Upper lobe of left lung (tissue), 4 donors: ENCODE measurements at regions not wholly inside any gene's neighbourhood (a gene's known extent, or its start where the extent isn't known, plus 50 kb on each side); places are given as distances from the start of the nearest gene placed in this dataset.

ENCODE experiments used
- POLR2AphosphoS5 ChIP-seq, 2 donors: sonication (generic); formaldehyde crosslinking; IDR thresholded peaks; one replicate each; pipeline ENCODE4 v1.5.1; 2017; ENCODE audit warnings: antibody characterized with exemption in 2 of 2
- TF ChIP-seq, protein P1 (sequence below), 6 experiments: fragments of 450-650 bp in 4 of 6; fragments of 200-600 bp in 2 of 6; sonication (generic) in 2 of 6; IDR thresholded peaks; one replicate each; pipeline ENCODE4 v1.5.1; 2016 to 2019; ENCODE audit warnings: antibody characterized with exemption in 6 of 6

DNA sequence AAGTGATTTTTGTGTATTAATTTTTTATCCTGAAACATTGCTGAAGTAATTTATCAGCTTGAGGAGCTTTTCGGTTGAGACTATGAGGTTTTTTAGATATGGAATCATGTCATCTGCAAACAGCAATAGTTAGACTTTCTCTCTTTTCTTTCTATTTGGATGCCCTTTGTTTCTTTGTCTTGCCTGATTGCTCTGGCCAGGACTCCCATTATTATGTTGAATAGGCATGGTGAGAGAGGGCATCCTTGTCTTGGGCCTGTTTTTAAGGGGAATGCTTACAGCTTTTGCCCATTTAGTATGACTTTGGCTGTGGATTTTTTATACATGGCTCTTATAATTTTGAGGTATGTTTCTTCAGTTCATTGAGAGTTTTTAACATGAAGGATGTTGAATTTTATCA is 207.6 kb upstream of the DEFB112 start:
- TF ChIP-seq POLR2AphosphoS5 (IDR thresholded peaks at IDR 0.05), result no peak
- TF ChIP-seq, protein P1, sequence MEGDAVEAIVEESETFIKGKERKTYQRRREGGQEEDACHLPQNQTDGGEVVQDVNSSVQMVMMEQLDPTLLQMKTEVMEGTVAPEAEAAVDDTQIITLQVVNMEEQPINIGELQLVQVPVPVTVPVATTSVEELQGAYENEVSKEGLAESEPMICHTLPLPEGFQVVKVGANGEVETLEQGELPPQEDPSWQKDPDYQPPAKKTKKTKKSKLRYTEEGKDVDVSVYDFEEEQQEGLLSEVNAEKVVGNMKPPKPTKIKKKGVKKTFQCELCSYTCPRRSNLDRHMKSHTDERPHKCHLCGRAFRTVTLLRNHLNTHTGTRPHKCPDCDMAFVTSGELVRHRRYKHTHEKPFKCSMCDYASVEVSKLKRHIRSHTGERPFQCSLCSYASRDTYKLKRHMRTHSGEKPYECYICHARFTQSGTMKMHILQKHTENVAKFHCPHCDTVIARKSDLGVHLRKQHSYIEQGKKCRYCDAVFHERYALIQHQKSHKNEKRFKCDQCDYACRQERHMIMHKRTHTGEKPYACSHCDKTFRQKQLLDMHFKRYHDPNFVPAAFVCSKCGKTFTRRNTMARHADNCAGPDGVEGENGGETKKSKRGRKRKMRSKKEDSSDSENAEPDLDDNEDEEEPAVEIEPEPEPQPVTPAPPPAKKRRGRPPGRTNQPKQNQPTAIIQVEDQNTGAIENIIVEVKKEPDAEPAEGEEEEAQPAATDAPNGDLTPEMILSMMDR (IDR thresholded peaks at IDR 0.05), result no peak
